GM21529 (cell line): ENCODE measurements at regions not wholly inside any gene's neighbourhood (a gene's known extent, or its start where the extent isn't known, plus 50 kb on each side); places are given as distances from the start of the nearest gene placed in this dataset.

ENCODE experiments used
- ATAC-seq: cut with Tn5 transposase; IDR thresholded peaks from one replicate; pipeline ENCODE4 v1.9.1; 2021; ENCODE audit not compliant: unreplicated experiment

- ATAC-seq: no peak
Measured at GRCh38 chr12:90020014-90020413, 311.4 kb upstream of the ATP2B1 start.

GRCh38 chr12:90017316-90017715 lies 308.7 kb upstream of the ATP2B1 start:
- ATAC-seq: no peak

- ATAC-seq: no peak
Measured at GRCh38 chr12:90015228-90015627, 306.6 kb upstream of the ATP2B1 start.

- ATAC-seq: peak; percentile 76
Measured at GRCh38 chr12:90013409-90013808, 304.8 kb upstream of the ATP2B1 start.

- ATAC-seq: no peak
Measured at GRCh38 chr12:90010089-90010488, 301.5 kb upstream of the ATP2B1 start.

GRCh38 chr12:90008277-90008676 lies 299.6 kb upstream of the ATP2B1 start:
- ATAC-seq: no peak

GRCh38 chr12:90004319-90005074 lies 295.9 kb upstream of the ATP2B1 start:
- ATAC-seq: peak; percentile 60

- ATAC-seq: no peak
Measured at GRCh38 chr12:90003688-90004087, 295.1 kb upstream of the ATP2B1 start.

GRCh38 chr12:90000721-90001120 lies 292.1 kb upstream of the ATP2B1 start:
- ATAC-seq: no peak

- peak; percentile 51 for ATAC-seq
Measured at GRCh38 chr12:89999699-90000505, 291.3 kb upstream of the ATP2B1 start.

- ATAC-seq: no peak
Measured at GRCh38 chr12:89995870-89996269, 287.2 kb upstream of the ATP2B1 start.

GRCh38 chr12:89994911-89995310 lies 286.3 kb upstream of the ATP2B1 start:
- ATAC-seq: no peak

GRCh38 chr12:89993632-89994031 lies 285.0 kb upstream of the ATP2B1 start:
- no peak for ATAC-seq

- no peak for ATAC-seq
Measured at GRCh38 chr12:89992668-89993451, 284.2 kb upstream of the ATP2B1 start.

- no peak for ATAC-seq
Measured at GRCh38 chr12:89991807-89992590, 283.4 kb upstream of the ATP2B1 start.

GRCh38 chr12:89988188-89988915 lies 279.7 kb upstream of the ATP2B1 start:
- ATAC-seq: no peak

- ATAC-seq: no peak
Measured at GRCh38 chr12:89985935-89986334, 277.3 kb upstream of the ATP2B1 start.

- no peak for ATAC-seq
Measured at GRCh38 chr12:89984846-89985245, 276.2 kb upstream of the ATP2B1 start.

- no peak for ATAC-seq
Measured at GRCh38 chr12:89983622-89984021, 275.0 kb upstream of the ATP2B1 start.

GRCh38 chr12:89980236-89980635 lies 271.6 kb upstream of the ATP2B1 start:
- no peak for ATAC-seq
